SKM-1 treated with dmso at 0.1 percent for 144 hours (cell line): ENCODE measurements at regions not wholly inside any gene's neighbourhood (a gene's known extent, or its start where the extent isn't known, plus 50 kb on each side); places are given as distances from the start of the nearest gene placed in this dataset.
"Not testable (repeated sequence)": the region's sequence is repeated elsewhere in the genome, so short reads cannot be mapped to it uniquely, and the experiment has no call there.

Experiments used
- DNase-seq: peaks from one replicate; lab custom pipeline; 2025; ENCODE audit not compliant: unreplicated experiment; lab: John Stamatoyannopoulos, UW

DNA sequence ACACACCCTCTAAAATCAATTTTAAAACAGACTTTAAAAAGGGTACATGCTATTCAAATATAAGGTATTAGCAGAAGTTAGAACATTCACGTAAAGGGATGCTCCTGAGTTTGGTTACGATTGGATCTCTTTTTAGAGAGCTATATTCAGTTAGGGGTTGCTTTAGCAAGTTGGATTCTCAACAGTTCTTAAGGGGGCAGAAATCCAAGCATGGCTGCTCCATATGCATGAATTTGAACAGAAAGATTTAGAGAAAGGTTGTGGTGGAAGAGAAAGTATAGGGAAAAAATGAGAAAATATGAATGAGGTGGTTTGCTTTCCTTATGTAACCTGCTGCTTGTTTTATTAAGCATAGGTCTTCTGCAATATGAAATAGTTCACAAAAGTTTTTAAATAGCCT is 855.1 kb downstream of the SORCS1 start:
- DNase-seq = no peak

- no peak for DNase-seq
These were observed 856.2 kb downstream of the SORCS1 start for GRCh38 chr10:106308284-106308683.

- no peak for DNase-seq
These were observed 860.5 kb downstream of the SORCS1 start for GRCh38 chr10:106304056-106304455.

DNA sequence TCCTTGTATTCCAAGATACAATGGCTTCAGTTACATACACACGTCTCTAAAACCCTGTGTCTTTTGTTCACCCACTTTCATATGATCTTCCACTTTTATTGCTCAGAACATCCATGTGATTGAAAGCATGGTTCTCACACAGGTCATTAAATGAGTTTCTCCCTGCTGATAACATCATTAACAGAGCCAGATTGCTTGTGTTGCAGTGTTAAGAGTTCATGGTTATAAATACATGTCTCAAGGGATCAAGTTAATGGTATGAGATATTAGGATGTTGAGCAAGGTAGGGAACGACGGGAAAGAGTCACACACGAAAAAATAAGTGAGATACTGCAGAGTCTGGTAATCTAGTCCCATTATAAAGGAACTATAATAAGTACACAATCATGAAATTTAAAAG is 861.5 kb downstream of the SORCS1 start:
- DNase-seq = no peak

DNA sequence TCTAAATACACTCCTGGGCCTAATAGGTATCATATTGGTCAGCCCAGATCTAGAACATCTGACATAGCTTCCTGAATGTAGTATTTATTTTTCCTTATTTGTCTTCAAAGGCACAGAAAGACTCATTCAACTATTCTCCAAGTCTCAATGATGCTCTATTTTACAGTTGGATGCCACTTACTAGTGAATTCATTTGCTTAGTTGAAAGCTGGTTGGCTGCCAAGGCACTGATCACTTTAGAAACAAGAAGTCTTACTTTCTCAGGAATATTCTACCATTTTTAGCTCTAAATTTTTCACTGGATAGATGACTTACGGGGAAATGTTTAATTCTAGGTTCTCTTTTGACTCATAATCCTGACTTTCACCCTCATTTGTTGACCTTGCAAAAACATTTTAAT is 863.4 kb downstream of the SORCS1 start:
- no peak for DNase-seq

DNA sequence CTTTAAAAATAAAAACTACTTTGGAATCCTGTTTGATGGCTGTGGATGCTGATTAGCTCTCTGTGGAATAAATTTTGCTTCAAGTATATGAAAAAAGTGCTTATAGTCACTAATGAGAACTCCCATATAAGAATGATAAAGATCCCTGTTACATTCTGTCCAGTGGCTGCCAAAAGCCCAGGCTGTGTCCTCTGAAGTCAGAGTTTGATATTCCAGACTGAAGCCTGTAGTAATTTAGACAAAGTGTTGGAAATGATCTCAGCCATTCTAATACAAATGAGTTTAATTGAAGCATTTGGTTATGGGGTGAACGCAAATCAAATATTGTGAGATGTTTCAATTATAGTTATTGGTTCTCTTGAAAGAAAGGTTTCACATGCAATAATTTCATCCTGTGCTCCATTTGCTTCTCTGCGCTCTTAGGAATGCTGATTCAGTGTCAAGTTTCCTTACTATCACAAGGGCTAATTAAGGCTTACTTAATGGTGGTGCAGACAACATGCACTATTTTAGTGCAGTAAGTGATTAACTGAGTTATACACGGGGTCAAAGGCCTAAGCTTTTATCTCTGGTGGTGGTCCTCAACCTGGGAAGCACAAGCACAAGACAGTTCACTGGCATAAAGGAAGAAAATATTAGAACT is 867.6 kb downstream of the SORCS1 start:
- DNase-seq = no peak

DNA sequence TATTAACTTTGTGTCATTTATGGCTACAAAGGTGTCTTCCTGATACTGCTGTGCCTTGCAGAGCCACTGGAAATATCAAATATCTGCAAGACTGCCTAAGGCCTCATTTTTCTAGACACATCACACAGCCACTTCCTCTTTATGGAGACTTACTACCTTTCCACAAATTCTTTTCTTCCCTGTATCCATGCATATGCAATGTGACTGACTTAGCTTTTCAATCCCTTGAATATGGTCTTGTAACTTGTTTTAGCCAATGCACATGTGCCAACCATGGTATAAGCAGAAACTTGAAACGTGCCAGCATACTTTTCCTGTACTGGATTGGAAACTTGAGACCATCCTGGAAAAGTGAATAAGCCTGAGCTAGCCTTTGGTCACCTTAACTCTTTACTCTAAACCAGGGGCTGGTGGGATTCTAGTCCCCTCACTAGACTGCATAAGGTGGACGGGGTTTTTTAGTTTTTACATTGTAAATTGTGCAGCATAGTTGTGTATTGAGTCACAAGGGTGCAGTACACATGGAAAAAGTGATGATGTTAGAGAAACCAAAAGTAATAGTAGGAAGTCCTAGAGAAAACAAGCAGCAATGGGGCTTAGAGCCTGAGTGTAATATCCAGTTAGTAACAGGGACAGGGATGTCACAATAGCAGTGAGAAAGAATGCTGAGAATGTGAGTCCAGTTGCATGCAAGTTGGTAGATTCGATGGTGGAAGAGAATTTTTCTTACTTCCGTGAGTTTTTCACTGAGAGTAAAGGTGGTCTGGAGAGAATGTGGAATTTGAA is 879.5 kb downstream of the SORCS1 start:
- no peak for DNase-seq

- DNase-seq = no peak
These were observed 883.5 kb downstream of the SORCS1 start for GRCh38 chr10:106280896-106281460.

GRCh38 chr10:106278383-106278782 is 886.1 kb downstream of the SORCS1 start:
- DNase-seq = no peak

DNA sequence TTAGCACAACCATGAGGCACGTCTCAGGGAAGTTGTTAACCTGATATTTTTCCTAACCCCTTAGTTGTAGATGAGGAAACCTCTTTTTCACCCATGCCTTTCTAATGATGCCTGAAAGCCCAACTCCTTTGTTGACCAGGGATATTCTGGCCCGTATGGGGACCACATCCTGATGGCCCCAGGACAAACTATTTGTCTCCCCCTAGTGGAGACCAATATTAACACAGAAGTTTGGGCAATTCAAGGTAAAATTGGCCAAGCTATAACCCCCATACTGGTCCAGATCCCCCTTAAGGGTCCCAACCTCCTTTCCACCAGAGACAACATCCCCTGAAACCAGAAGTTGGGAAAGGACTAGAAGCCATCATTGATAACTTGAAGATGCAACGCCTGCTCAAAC is 893.3 kb downstream of the SORCS1 start:
- no peak for DNase-seq

- DNase-seq = no peak
These were observed 896.5 kb downstream of the SORCS1 start for GRCh38 chr10:106268000-106268399.

GRCh38 chr10:106267591-106267990 is 896.9 kb downstream of the SORCS1 start:
- no peak for DNase-seq

DNA sequence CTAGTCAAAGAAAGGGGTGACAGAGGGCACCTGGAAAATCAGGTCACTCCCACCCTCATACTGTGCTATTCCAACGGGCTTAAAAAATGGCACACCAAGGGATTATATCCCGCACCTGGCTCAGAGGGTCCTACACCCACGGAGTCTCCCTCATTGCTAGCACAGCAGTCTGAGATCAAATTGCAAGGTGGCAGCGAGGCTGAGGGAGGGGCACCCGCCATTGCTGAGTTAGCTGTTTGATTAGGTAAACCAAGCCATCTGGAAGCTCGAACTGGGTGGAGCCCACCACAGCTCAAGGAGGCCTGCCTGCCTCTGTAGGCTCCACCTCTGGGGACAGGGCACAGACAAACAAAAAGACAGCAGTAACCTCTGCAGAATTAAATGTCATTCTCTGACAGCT is 907.1 kb downstream of the SORCS1 start:
- not testable (repeated sequence) for DNase-seq

DNA sequence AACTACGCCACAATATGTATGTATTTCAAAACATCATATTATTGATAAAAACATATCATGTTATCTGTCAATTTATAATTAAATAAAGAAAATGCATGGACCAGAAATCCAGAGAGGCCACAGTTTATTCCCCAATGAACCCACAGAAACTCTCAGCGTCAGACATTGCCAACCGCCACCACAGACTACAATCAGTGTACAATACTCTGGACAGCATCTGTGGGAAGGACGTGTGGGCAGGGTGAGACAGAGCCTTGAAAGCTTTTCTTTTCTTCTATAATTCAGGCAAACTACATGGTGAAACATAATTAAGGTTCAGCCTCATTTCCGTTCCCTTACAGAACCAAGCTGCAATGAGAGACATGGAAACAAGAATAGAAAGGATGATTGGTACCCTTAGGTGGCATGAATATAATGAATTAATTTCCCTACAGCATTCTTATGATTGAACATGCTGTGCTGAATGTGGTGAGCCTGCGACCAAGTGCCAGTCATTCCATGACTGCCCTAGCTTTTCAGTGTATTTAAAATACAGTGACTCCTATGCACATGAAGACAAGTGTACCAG is 909.3 kb downstream of the SORCS1 start:
- no peak for DNase-seq

- DNase-seq = no peak
These were observed 910.4 kb downstream of the SORCS1 start for GRCh38 chr10:106254071-106254470.

DNA sequence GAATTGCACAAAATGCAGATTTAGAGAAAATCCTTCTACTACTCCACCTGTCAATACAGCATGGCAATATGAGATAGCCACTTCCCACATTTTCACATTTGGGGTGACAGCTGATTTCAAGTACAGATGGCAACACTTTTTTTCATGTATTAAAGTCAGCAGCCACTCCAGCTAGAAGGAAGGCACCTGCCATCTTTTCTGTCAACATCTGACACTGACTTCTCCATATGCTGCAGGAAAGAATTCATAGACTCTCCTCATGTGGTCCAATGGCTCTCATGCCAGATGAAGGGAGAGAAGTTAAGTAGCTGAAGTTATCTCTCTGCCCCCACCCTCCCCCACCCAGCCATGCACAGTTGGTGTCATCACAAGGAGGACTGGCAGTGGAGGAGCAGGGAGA is 912.0 kb downstream of the SORCS1 start:
- no peak for DNase-seq

- DNase-seq = no peak
These were observed 912.9 kb downstream of the SORCS1 start for GRCh38 chr10:106251573-106251972.

DNA sequence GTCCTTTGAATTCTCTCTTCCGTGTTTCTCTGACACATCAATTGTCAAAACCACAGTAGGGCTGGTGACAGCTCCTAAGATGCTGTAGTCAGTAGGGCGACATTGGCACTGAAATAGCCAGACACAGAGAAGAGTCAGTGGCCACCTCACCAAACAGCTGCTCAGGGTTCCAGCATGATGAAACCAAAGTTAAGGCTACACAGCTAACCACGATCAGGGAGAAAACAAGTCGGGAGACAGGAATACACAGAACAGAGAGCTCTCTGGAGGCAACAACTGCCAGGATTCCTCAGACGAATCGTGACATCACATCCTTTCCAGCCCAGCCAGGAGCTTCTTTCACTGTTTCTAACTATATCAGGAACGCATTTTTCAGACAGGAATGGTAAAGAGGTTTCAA is 922.2 kb downstream of the SORCS1 start:
- DNase-seq = no peak

GRCh38 chr10:106226828-106227227 is 937.7 kb downstream of the SORCS1 start:
- DNase-seq = no peak

GRCh38 chr10:106226142-106226541 is 938.4 kb downstream of the SORCS1 start:
- no peak for DNase-seq

GRCh38 chr10:106224676-106225075 is 939.8 kb downstream of the SORCS1 start:
- DNase-seq = no peak

DNA sequence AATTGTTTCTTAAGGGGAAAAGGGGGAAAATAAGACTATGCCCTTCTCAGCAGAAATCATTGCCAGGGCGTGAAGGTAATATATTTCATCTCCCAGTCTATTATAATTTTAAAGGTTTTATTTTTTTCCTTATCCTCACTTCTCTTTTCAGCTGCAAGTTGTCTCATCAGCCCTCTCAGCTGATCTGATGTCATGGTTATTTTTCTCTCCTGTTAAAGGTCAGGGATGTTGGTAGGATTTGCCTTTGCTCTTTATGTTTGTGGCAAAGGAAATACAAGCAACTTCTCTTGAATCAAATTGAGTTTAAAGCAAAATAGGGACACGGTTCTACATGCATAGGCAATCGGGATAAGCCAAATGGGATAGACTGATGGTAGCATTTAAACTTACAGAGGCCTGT is 946.9 kb downstream of the SORCS1 start:
- DNase-seq = no peak
